GM19468 (cell line): ENCODE measurements at regions not wholly inside any gene's neighbourhood (a gene's known extent, or its start where the extent isn't known, plus 50 kb on each side); places are given as distances from the start of the nearest gene placed in this dataset.

Source experiments
- ATAC-seq: cut with Tn5 transposase; IDR thresholded peaks from one replicate; pipeline ENCODE4 v1.9.1; 2021; ENCODE audit warnings: mild to moderate bottlenecking, moderate library complexity, moderate number of reproducible peaks; ENCODE audit not compliant: unreplicated experiment; ENCODE audit errors: extremely low read depth

- ATAC-seq, result no peak
Measured at GRCh38 chr16:85173146-85173980, 61.1 kb upstream of the CIBAR2 start.

GRCh38 chr16:85173981-85174751, 61.9 kb upstream of the CIBAR2 start:
- ATAC-seq, result no peak

- ATAC-seq, result no peak
Measured at GRCh38 chr16:85174871-85175723, 62.8 kb upstream of the CIBAR2 start.

- no peak for ATAC-seq
Measured at GRCh38 chr16:85175724-85176233, 63.5 kb upstream of the CIBAR2 start.

GRCh38 chr16:85176541-85177447, 64.5 kb upstream of the CIBAR2 start:
- no peak for ATAC-seq

GRCh38 chr16:85177448-85177846, 65.2 kb upstream of the CIBAR2 start:
- no peak for ATAC-seq

- no peak for ATAC-seq
Measured at GRCh38 chr16:85178006-85178591, 65.8 kb upstream of the CIBAR2 start.

- no peak for ATAC-seq
Measured at GRCh38 chr16:85178596-85178995, 66.3 kb upstream of the CIBAR2 start.

- no peak for ATAC-seq
Measured at GRCh38 chr16:85179344-85180046, 67.2 kb upstream of the CIBAR2 start.

GRCh38 chr16:85180047-85180826, 68.0 kb upstream of the CIBAR2 start:
- no peak for ATAC-seq

GRCh38 chr16:85180827-85181738, 68.8 kb upstream of the CIBAR2 start:
- no peak for ATAC-seq

GRCh38 chr16:85181739-85182129, 69.5 kb upstream of the CIBAR2 start:
- no peak for ATAC-seq

- ATAC-seq, result no peak
Measured at GRCh38 chr16:85182286-85182685, 70.0 kb upstream of the CIBAR2 start.

GRCh38 chr16:85182774-85183173, 70.5 kb upstream of the CIBAR2 start:
- no peak for ATAC-seq

- ATAC-seq, result no peak
Measured at GRCh38 chr16:85183564-85183963, 71.3 kb upstream of the CIBAR2 start.

GRCh38 chr16:85184404-85184803, 72.1 kb upstream of the CIBAR2 start:
- no peak for ATAC-seq
